ENCODE measurements at regions not wholly inside any gene's neighbourhood (a gene's known extent, or its start where the extent isn't known, plus 50 kb on each side); places are given as distances from the start of the nearest gene placed in this dataset.

DNA sequence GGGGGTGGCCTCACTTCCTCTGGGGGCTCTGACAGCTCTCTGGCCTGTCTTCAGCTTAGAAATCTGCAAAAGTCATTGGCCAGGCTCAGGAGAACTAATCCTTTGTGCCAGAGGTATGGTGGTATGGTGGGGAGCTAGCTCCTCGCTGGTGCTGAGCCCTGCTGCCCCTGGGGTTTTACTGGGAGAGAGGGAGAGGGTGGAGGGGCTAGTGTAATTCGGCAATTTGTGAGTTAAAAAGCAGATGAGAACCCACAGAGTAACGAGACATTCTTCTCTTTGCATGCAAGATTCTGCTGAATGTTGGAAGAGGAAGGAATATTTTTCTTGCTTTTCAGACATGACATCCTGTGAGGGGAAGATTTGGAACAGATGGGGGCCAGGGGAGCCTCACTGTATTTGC, 65.5 kb upstream of the SPRY4 start:
- no peak for TF ChIP-seq SIN3A (IDR thresholded peaks at IDR 0.05; ENCODE audit: borderline replicate concordance, insufficient read depth, low read length)
- TF ChIP-seq, protein P1, sequence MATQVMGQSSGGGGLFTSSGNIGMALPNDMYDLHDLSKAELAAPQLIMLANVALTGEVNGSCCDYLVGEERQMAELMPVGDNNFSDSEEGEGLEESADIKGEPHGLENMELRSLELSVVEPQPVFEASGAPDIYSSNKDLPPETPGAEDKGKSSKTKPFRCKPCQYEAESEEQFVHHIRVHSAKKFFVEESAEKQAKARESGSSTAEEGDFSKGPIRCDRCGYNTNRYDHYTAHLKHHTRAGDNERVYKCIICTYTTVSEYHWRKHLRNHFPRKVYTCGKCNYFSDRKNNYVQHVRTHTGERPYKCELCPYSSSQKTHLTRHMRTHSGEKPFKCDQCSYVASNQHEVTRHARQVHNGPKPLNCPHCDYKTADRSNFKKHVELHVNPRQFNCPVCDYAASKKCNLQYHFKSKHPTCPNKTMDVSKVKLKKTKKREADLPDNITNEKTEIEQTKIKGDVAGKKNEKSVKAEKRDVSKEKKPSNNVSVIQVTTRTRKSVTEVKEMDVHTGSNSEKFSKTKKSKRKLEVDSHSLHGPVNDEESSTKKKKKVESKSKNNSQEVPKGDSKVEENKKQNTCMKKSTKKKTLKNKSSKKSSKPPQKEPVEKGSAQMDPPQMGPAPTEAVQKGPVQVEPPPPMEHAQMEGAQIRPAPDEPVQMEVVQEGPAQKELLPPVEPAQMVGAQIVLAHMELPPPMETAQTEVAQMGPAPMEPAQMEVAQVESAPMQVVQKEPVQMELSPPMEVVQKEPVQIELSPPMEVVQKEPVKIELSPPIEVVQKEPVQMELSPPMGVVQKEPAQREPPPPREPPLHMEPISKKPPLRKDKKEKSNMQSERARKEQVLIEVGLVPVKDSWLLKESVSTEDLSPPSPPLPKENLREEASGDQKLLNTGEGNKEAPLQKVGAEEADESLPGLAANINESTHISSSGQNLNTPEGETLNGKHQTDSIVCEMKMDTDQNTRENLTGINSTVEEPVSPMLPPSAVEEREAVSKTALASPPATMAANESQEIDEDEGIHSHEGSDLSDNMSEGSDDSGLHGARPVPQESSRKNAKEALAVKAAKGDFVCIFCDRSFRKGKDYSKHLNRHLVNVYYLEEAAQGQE (IDR thresholded peaks at IDR 0.05; ENCODE audit: insufficient read depth in 1 of 2, low read depth in 2 of 2, low read length in 2 of 2): no peak
- no peak for TF ChIP-seq FOXP2 (optimal IDR thresholded peaks at IDR 0.05; ENCODE audit: borderline replicate concordance, extremely low read depth, extremely low read length, insufficient read depth)
- TF ChIP-seq TAF1 (IDR thresholded peaks at IDR 0.05; ENCODE audit: borderline replicate concordance, insufficient read depth, low read length): no peak
- TF ChIP-seq POLR2AphosphoS5 (IDR thresholded peaks at IDR 0.05; ENCODE audit: low read depth, low read length): no peak

DNA sequence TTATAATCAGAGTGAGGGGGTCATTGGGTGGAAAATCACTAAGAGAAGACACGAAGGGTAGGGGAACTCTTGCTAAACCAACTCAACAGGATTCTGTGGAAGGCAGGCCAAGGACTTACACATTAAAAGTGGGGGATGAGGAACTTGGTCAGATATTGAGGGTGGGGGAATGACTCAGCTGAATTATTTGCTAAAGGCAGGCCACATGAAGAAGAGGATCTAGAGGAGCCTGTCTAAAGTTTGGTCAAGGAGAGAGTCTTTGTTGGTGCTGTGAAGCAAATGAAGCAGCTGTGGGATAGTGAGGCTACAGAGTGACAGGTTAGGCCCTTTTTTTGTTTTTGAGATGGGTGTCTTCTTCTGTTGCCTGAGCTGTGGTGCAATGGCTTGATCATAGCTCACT, 63.9 kb upstream of the SPRY4 start:
- TF ChIP-seq POLR2AphosphoS5 (IDR thresholded peaks at IDR 0.05; ENCODE audit: low read depth, low read length) (no peak), FOXP2 (optimal IDR thresholded peaks at IDR 0.05; ENCODE audit: borderline replicate concordance, extremely low read depth, extremely low read length, insufficient read depth) (no peak), SIN3A (IDR thresholded peaks at IDR 0.05; ENCODE audit: borderline replicate concordance, insufficient read depth, low read length) (no peak), TAF1 (IDR thresholded peaks at IDR 0.05; ENCODE audit: borderline replicate concordance, insufficient read depth, low read length) (no peak)
- TF ChIP-seq, protein P1 (IDR thresholded peaks at IDR 0.05; ENCODE audit: insufficient read depth in 1 of 2, low read depth in 2 of 2, low read length in 2 of 2): no peak

DNA sequence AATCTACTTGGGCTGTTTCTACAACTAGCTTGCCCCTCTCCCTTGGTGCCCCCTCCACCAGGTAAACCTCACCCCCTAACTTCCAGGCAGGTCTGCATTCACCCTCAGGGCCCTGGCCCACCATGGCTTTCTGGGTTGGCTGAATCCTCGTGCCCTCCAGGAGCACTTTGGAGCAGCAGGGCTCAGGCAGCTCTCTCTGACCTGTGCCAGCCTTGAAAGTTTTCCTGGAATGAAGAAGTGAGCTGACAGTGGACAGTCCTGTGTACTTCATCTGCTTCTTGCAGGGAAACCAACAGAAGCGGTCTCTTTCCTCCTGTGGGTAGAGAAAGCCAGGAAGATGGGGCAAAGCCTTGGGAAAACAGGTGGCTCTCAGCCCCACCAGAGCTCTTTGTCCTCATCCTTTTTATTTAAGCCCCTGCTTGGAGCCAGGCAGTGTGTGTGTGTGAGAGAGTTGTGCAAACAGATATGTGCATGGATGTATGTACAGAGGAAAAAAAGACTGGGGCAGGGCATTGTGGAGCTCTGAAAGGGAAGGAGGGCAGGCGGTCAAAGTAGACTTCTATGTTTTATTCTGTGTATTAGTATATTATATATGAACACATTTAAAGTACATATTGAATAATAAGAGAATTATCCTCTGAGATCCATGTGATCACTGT, 62.3 kb upstream of the SPRY4 start:
- no peak for TF ChIP-seq SIN3A (IDR thresholded peaks at IDR 0.05; ENCODE audit: borderline replicate concordance, insufficient read depth, low read length)
- no peak for TF ChIP-seq POLR2AphosphoS5 (IDR thresholded peaks at IDR 0.05; ENCODE audit: low read depth, low read length)

DNA sequence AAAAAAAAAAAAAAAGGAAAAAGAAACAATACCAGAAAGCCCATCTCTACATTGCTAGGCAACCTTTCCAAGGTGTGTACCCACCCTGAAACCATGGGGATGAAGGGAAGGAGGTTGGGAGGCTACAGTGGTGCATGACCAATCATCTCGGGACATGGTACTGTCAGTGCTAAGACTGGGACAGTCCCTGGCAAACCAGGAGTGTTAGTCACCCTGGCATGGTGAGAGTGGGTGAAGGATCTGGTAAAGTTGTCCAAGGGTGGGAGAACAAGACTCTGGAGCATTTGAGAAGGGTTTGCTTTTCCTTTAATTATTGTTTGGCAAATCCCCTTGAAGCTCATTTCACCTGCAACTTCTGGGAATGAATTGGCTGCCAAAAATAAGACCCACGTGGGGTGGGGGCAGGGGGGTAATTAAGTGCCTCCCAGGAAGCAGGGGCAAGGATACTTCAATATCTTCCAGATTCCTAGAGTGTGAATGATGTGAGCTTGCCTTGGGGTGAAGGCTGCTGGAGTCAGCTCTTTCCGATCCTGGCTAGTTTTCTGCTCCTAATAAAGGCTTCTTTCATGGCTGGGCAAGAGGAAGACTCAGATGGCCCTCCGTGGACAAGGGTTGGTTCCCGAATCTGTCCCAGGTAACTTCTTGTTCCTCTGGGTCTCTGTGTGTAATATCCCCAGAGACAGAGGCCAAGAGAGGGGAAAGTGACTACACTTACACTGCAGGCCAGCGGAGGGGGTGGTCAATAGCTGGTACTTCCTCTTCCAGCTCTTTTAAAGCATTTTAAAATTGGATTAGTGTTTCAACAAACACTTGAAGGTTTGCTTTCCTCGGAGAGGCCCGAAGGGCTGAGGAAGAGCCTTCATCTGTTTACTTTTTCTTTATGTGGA, 61.6 kb upstream of the SPRY4 start:
- TF ChIP-seq SIN3A (IDR thresholded peaks at IDR 0.05; ENCODE audit: borderline replicate concordance, insufficient read depth, low read length) (no peak), TAF1 (IDR thresholded peaks at IDR 0.05; ENCODE audit: borderline replicate concordance, insufficient read depth, low read length) (no peak), FOXP2 (optimal IDR thresholded peaks at IDR 0.05; ENCODE audit: borderline replicate concordance, extremely low read depth, extremely low read length, insufficient read depth) (no peak), POLR2AphosphoS5 (IDR thresholded peaks at IDR 0.05; ENCODE audit: low read depth, low read length) (no peak)
- TF ChIP-seq, protein P1 (IDR thresholded peaks at IDR 0.05; ENCODE audit: insufficient read depth in 1 of 2, low read depth in 2 of 2, low read length in 2 of 2): no peak

DNA sequence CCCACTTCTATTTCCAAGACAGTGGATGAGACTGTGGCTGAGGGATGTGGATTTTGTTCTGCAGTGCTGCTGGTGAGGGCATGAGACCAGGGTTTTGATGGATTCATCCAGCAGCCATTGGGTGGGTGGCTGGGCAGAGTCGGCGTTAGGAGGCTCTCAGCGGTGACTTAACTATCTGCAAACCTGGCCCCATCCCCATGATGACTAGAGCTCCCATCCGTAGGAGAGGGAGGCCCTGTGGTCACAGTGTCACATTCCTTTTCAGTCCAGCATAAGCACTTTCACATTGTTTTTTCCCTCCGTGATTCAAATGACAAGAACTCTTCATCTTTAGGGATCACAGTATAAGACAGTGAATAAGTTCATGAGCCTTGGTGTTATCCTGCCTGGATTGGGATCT, 60.4 kb upstream of the SPRY4 start:
- TF ChIP-seq TAF1 (IDR thresholded peaks at IDR 0.05; ENCODE audit: borderline replicate concordance, insufficient read depth, low read length) (no peak), POLR2AphosphoS5 (IDR thresholded peaks at IDR 0.05; ENCODE audit: low read depth, low read length) (no peak), FOXP2 (optimal IDR thresholded peaks at IDR 0.05; ENCODE audit: borderline replicate concordance, extremely low read depth, extremely low read length, insufficient read depth) (no peak), SIN3A (IDR thresholded peaks at IDR 0.05; ENCODE audit: borderline replicate concordance, insufficient read depth, low read length) (no peak)
- TF ChIP-seq, protein P1 (IDR thresholded peaks at IDR 0.05; ENCODE audit: insufficient read depth in 1 of 2, low read depth in 2 of 2, low read length in 2 of 2): no peak

Measured in PFSK-1 (cell line).